HUES64 (cell line): ENCODE measurements at regions not wholly inside any gene's neighbourhood (a gene's known extent, or its start where the extent isn't known, plus 50 kb on each side); places are given as distances from the start of the nearest gene placed in this dataset.
"Not testable (repeated sequence)": the region's sequence is repeated elsewhere in the genome, so short reads cannot be mapped to it uniquely, and the experiment has no call there.

Source experiments
- H3K27ac ChIP-seq: 2 replicates; pipeline ENCODE4 v1.7.0; 2013; ENCODE audit warnings: low read depth, low read length, inconsistent platforms
- H3K27me3 ChIP-seq: 2 replicates; pipeline ENCODE4 v1.6.1; 2013; ENCODE audit warnings: mild to moderate bottlenecking, low read length; ENCODE audit not compliant: insufficient read depth
- H3K36me3 ChIP-seq: 2 replicates; pipeline ENCODE4 v1.6.1; 2013; ENCODE audit warnings: mild to moderate bottlenecking, low read length; ENCODE audit not compliant: insufficient read depth
- H3K4me1 ChIP-seq: 2 replicates; pipeline ENCODE4 v1.6.1; 2013; ENCODE audit warnings: mild to moderate bottlenecking, low read length, moderate library complexity; ENCODE audit not compliant: insufficient read depth
- H3K4me3 ChIP-seq: 2 replicates; pipeline ENCODE4 v1.5.1; 2013; ENCODE audit warnings: mild to moderate bottlenecking, low read length, moderate library complexity
- H3K9ac ChIP-seq: 2 replicates; pipeline ENCODE4 v1.6.1; 2013; ENCODE audit warnings: mild to moderate bottlenecking, low read depth, low read length
- H3K9me3 ChIP-seq: 2 replicates; pipeline ENCODE4 v1.6.1; 2013; ENCODE audit warnings: low read depth, low read length; ENCODE audit not compliant: insufficient read depth
- WGBS: fragments of 150-250, 120-280 bp; methylation state at CpG from one replicate; pipeline ENCODE4 v1.1.7; 2013; ENCODE audit warnings: missing lambda C conversion rate; 5-methylcytosine and 5-hydroxymethylcytosine counted together

DNA sequence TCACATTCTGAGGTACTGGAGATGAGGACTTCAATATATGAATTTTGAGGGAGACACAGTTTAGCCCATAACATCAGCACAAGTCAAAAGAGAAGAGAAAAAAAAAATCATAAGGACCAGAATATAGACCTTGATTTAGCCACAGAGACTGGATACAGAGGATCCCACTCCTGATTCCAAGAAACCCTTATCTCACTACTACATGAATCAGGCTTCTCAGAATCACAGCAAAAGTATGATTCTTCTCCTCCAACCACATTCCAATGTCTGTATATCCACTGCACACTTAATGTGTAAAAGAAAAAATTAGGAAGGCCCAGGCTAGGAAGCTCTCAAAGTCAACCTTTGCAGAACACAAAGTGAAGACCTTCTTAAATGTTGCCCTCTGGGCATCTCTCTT, 610.9 kb downstream of the DTWD2 start:
- Histone ChIP-seq H3K9me3 (no peaks in the 10 kb centered on the region), H3K4me1 (peaks cover 4% of the 10 kb centered on the region; the same call in 1 of the 2 replicates), H3K27me3 (no peaks in the 10 kb centered on the region), H3K4me3 (no peak overlapping the region), H3K9ac (no peak overlapping the region), H3K27ac (no peak overlapping the region), H3K36me3 (no peaks in the 10 kb centered on the region)

DNA sequence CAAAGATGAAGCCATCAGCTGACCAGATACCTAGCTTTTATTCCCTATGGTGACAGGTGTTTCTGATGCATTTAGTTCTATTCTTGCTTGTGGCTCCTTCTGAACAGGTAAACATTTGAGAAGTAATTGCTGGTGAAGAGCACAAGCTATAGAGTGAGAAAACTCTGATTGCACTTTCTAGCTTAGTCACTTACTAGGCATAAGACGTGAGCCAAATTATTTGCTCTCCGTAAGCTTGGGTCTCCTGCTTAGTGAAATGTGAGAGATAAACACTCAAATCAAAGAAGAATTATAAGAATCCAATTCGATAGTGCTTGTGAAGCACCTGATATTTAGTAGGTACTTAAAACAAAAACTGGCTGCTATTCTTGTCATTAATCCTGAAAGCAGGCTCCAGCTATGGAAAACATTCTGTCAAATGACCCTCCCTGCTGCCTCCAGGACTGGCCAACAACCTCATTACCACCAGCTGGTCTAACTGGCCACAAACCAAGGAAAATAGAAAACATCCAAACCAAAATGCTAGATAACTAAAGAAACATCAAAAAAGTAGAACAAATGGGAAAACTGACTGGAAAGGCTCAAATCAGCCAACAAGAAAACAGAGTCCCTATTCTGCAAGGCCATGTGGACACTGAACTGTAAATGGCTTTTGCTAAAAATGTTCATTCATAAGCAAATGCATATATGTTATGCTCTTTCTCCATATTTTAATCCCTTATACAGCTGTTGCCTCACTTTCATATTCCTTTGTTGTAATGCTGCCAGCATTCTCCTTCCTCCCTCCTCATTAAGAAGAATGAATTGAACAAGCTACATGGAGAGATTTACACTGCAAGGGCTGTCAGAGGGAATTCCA, 616.1 kb downstream of the DTWD2 start:
- Histone ChIP-seq H3K9ac (no peak overlapping the region), H3K27me3 (no peaks in the 10 kb centered on the region), H3K4me3 (no peak overlapping the region), H3K27ac (no peak overlapping the region), H3K36me3 (no peaks in the 10 kb centered on the region), H3K4me1 (no peaks in the 10 kb centered on the region), H3K9me3 (no peaks in the 10 kb centered on the region)
- WGBS = 81% methylated on average over 3 of the region's 3 CpGs

GRCh38 chr5:118366429-118366828, 621.9 kb downstream of the DTWD2 start:
- Histone ChIP-seq H3K9me3 (no peaks in the 10 kb centered on the region), H3K4me3 (no peak overlapping the region), H3K9ac (no peak overlapping the region), H3K36me3 (no peaks in the 10 kb centered on the region), H3K27ac (no peak overlapping the region), H3K4me1 (no peaks in the 10 kb centered on the region), H3K27me3 (no peaks in the 10 kb centered on the region)
- WGBS = 93% methylated on average over 3 of the region's 3 CpGs

- no peaks in the 10 kb centered on the region for H3K4me1 ChIP-seq
- no peaks in the 10 kb centered on the region for H3K27me3 ChIP-seq
- no peaks in the 10 kb centered on the region for H3K36me3 ChIP-seq
- WGBS = no CpG with 5 or more reads among the region's 4 CpGs
- no peak overlapping the region for H3K9ac ChIP-seq
- H3K27ac ChIP-seq = no peak overlapping the region
- H3K9me3 ChIP-seq = no peaks in the 10 kb centered on the region
- no peak overlapping the region for H3K4me3 ChIP-seq
Observed at GRCh38 chr5:118365718-118366117, 622.6 kb downstream of the DTWD2 start.

- Histone ChIP-seq H3K4me1 (no peaks in the 10 kb centered on the region), H3K36me3 (no peaks in the 10 kb centered on the region), H3K9me3 (no peaks in the 10 kb centered on the region), H3K9ac (no peak overlapping the region), H3K27ac (no peak overlapping the region), H3K4me3 (no peak overlapping the region), H3K27me3 (no peaks in the 10 kb centered on the region)
Observed at GRCh38 chr5:118354797-118355196, 633.5 kb downstream of the DTWD2 start.

DNA sequence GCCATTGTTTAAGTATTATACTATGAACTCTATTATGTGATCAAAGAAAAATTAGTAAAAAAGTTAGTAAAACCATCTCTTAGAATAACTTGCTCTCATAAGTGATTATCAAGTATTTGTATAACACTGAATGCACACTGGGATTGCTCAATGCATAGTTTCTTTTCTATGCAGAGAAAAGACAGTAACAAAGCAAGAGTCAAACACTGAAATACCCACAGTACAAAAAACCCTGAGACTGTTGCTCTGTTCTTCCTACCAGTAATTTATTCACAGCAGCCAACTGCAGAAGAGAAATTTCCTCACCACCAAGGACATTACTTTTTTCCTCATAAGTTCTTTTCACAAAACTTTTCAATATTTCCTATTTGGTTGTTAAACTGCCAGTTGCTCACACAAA, 634.4 kb downstream of the DTWD2 start:
- Histone ChIP-seq H3K27ac (no peak overlapping the region), H3K36me3 (no peaks in the 10 kb centered on the region), H3K9ac (no peak overlapping the region), H3K27me3 (no peaks in the 10 kb centered on the region), H3K9me3 (no peaks in the 10 kb centered on the region), H3K4me1 (no peaks in the 10 kb centered on the region), H3K4me3 (no peak overlapping the region)

DNA sequence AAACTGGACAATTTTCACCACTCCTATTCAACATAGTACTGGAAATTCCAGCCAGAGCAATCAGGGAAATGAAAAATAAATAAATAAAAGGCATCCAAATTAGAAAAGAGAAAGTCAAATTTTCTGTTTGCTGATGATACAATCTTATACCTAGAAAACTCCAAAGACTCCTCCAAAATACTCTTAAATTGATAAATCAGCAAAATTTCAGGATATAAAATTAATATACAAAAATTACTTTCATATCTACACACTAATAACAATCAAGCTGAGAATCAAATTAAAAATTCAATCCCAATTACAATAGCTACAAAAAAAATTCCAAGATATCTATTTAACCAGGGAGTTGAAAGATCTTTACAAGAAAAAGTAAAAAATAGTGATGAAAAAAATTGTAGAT, 651.9 kb downstream of the DTWD2 start:
- Histone ChIP-seq H3K27me3 (no peaks in the 10 kb centered on the region), H3K36me3 (no peaks in the 10 kb centered on the region), H3K4me1 (peaks cover 4% of the 10 kb centered on the region; the same call in 1 of the 2 replicates), H3K27ac (no peak overlapping the region), H3K4me3 (no peak overlapping the region), H3K9me3 (no peaks in the 10 kb centered on the region), H3K9ac (no peak overlapping the region)

GRCh38 chr5:118327389-118327788, 661.0 kb downstream of the DTWD2 start:
- Histone ChIP-seq H3K4me1 (no peaks in the 10 kb centered on the region), H3K4me3 (no peak overlapping the region), H3K9me3 (peaks cover 7% of the 10 kb centered on the region), H3K27me3 (no peaks in the 10 kb centered on the region), H3K27ac (no peak overlapping the region), H3K9ac (no peak overlapping the region), H3K36me3 (no peaks in the 10 kb centered on the region)
- WGBS = 93% methylated on average over 3 of the region's 3 CpGs

DNA sequence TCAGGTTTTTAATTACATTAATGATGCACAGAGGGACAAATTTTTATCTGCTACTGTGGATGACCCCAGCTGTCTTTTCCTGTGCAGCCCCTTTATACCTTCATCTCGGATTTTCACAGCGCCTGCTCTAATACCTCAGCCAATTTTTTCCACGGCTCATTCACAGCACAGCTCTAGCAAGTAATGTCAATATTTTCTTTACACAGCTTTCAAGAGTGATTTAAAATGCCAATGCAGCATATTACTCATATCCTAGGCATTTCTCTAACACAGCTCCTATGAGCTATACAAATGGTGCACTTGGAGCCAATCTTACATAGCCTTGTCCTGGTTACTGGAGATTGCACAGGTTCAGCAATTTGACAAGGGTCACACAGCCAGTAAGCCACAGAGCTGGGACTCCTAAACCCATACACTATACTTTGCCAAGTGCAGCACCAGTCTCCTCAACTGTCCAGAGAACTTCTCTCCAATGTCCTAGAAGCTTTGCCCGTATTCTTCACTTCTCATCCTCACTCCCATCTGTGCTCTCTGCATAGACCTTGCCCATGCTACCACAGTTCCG, 661.8 kb downstream of the DTWD2 start:
- no peak overlapping the region for H3K9ac ChIP-seq
- H3K36me3 ChIP-seq = no peaks in the 10 kb centered on the region
- H3K27ac ChIP-seq = no peak overlapping the region
- no peaks in the 10 kb centered on the region for H3K27me3 ChIP-seq
- peaks cover 10% of the 10 kb centered on the region for H3K9me3 ChIP-seq
- WGBS = 88% methylated on average over 5 of the region's 5 CpGs
- no peak overlapping the region for H3K4me3 ChIP-seq
- no peaks in the 10 kb centered on the region for H3K4me1 ChIP-seq

DNA sequence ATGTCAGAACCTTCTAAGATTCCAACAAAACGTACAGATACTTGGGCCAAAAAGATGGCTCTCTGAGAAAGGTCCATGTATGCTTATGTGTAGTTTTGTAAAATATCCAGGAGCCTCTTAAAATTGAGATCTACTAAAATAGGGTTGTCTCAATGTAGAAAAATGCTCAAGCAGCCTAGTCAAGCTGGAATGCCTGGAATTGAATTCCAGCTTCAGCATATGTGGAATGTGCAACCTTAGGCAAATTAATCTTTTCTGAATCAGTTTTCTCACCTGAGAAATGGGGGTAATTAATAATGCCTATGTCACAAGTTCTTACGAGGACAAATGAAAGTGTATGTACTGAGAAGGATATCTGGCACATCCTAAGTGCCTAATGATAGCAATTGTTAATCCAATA, 662.4 kb downstream of the DTWD2 start:
- H3K9me3 ChIP-seq = peaks cover 10% of the 10 kb centered on the region
- no peaks in the 10 kb centered on the region for H3K27me3 ChIP-seq
- H3K4me1 ChIP-seq = no peaks in the 10 kb centered on the region
- H3K4me3 ChIP-seq = no peak overlapping the region
- no peaks in the 10 kb centered on the region for H3K36me3 ChIP-seq
- H3K9ac ChIP-seq = no peak overlapping the region
- no peak overlapping the region for H3K27ac ChIP-seq
- 95% methylated on average over 2 of the region's 2 CpGs for WGBS

GRCh38 chr5:118323723-118324122, 664.6 kb downstream of the DTWD2 start:
- 97% methylated on average over 5 of the region's 5 CpGs for WGBS

DNA sequence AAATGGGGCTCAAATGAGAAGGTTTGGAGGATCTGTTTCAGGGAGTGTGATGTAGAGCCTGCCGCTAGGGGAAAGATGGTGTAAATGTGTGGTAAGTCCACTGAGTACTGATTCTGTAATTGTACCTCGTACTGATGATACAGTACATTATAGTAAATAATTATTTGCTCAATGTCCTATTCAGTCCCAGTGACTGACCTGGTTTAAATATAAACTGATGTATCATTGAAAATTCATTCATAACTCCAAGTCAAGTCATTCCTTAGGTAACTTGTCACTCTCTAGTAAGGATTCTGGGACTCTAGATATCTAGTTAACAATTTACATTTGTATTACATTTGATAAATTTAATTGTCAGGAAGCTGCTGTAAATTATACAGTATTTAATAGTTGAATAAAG, 667.3 kb downstream of the DTWD2 start:
- Histone ChIP-seq H3K4me1 (no peaks in the 10 kb centered on the region), H3K4me3 (no peak overlapping the region), H3K27me3 (no peaks in the 10 kb centered on the region), H3K9me3 (peaks cover 10% of the 10 kb centered on the region), H3K27ac (no peak overlapping the region), H3K9ac (no peak overlapping the region), H3K36me3 (no peaks in the 10 kb centered on the region)
- WGBS = 100% methylated on average over 1 of the region's 2 CpGs

More at GRCh38 chr5:118323723-118324122, 664.6 kb downstream of the DTWD2 start:
- H3K27me3 ChIP-seq, H3K4me1 ChIP-seq, H3K27ac ChIP-seq, H3K36me3 ChIP-seq, H3K4me3 ChIP-seq, H3K9ac ChIP-seq: not testable (repeated sequence)
- H3K9me3 ChIP-seq = peaks cover 10% of the 10 kb centered on the region
